NT2/D1 (cell line): ENCODE measurements at regions not wholly inside any gene's neighbourhood (a gene's known extent, or its start where the extent isn't known, plus 50 kb on each side); places are given as distances from the start of the nearest gene placed in this dataset.

Experiments used
- DNase-seq: peaks from one replicate; pipeline ENCODE4 v3.0.0-alpha.2; 2011; ENCODE audit warnings: low read depth, low spot score
- H3K27me3 ChIP-seq: 2 replicates; pipeline ENCODE4 v1.6.0; 2011; ENCODE audit warnings: mild to moderate bottlenecking; ENCODE audit not compliant: insufficient read length, insufficient read depth
- H3K36me3 ChIP-seq: 2 replicates; pipeline ENCODE4 v1.6.1; 2011; ENCODE audit warnings: mild to moderate bottlenecking, low read length, mixed read lengths; ENCODE audit not compliant: insufficient read depth, insufficient read length
- H3K4me1 ChIP-seq: 2 replicates; pipeline ENCODE4 v1.5.1; 2011; ENCODE audit not compliant: insufficient read depth, insufficient read length
- H3K4me3 ChIP-seq: 2 replicates; pipeline ENCODE4 v1.5.1; 2011; ENCODE audit warnings: low read depth; ENCODE audit not compliant: insufficient read length
- H3K9ac ChIP-seq: 2 replicates; pipeline ENCODE4 v1.6.0; 2011; ENCODE audit warnings: low read depth; ENCODE audit not compliant: insufficient read length
- H3K9me3 ChIP-seq: 2 replicates; pipeline ENCODE4 v1.5.1; 2011; ENCODE audit warnings: mild to moderate bottlenecking, low read length; ENCODE audit not compliant: insufficient read depth
- SUZ12 ChIP-seq: IDR thresholded peaks from 2 replicates; pipeline ENCODE4 v1.6.1; 2011; ENCODE audit not compliant: insufficient read length, insufficient read depth; ENCODE audit errors: extremely low read depth
- YY1 ChIP-seq: IDR thresholded peaks from 2 replicates; pipeline ENCODE4 v1.6.1; 2011; ENCODE audit not compliant: insufficient read length, insufficient read depth
- ZNF274 ChIP-seq: IDR thresholded peaks from 2 replicates; pipeline ENCODE4 v1.6.1; 2011; ENCODE audit warnings: mild to moderate bottlenecking, low read depth, low read length

DNA sequence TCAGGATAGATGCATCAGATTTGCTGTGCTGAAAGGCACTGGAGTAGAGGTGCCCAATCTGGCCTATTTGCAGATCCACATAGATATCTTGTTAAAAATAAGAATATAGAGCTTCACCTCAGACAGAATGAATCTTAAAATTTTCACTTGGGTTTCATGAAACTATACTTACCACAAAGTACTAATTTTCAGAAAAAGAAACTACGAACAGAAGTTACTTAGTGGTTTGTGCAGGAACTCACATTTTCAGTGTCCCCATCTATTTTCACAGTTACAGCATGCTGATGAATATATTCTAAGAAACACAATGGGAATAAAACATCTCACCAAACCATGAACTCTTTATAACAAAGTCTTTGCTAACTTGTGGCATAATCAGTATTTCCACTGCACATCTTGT is 449.4 kb downstream of the RERGL start:
- Histone ChIP-seq H3K4me3 (no peak overlapping the region), H3K27me3 (no peaks in the 10 kb centered on the region), H3K9me3 (no peaks in the 10 kb centered on the region), H3K9ac (no peak overlapping the region), H3K4me1 (no peaks in the 10 kb centered on the region), H3K36me3 (no peaks in the 10 kb centered on the region)
- no peak for TF ChIP-seq YY1
- TF ChIP-seq SUZ12 = no peak
- TF ChIP-seq ZNF274 = no peak
- no peak for DNase-seq

DNA sequence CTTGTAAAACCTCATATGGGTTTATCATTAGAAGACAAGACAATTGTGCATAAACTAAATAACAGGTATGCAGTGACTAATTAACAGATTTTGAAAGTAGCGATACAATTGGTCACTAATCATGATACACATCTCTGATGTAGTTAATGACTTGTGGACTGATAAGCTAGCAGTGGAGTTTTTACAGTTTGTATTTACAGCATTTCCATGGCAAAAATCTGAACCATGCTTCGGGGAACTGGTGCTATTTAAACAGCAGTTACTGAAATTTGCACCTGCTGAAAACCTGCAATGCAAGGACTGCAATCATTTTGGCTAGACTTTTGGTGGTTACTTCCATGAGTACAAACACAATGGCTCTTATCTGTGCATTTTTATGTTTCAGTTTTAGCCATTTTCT is 471.2 kb downstream of the RERGL start:
- Histone ChIP-seq H3K9ac (no peak overlapping the region), H3K36me3 (no peaks in the 10 kb centered on the region), H3K9me3 (peaks cover 16% of the 10 kb centered on the region; the same call in 1 of the 2 replicates), H3K4me1 (no peaks in the 10 kb centered on the region), H3K27me3 (no peaks in the 10 kb centered on the region), H3K4me3 (no peak overlapping the region)
- DNase-seq = no peak
- TF ChIP-seq ZNF274 = no peak

DNA sequence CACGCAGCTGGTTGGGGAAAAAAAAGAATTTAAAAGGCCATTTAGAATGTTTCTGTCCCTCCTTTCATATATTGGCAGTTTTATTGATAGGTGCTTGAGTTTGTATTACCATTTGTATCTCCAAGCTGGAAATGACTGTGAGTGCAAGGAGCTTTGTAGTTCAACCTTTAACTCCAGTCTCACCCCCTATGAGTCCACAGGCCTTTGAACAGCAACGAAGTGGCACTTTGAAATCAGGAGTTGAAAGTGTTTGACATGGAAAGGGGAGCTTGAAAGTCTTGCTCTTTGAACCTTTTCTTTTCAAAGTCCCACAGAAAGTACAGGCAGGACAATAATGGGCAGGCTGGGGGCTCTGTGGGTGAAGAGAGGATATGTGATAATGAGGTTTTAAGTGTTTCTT is 480.3 kb downstream of the RERGL start:
- DNase-seq = peak; percentile 25
- H3K9ac ChIP-seq = no peak overlapping the region
- no peak overlapping the region for H3K4me3 ChIP-seq
- TF ChIP-seq YY1 (no peak), ZNF274 (no peak), SUZ12 (no peak)
- H3K27me3 ChIP-seq = no peaks in the 10 kb centered on the region
- H3K36me3 ChIP-seq = no peaks in the 10 kb centered on the region
- no peaks in the 10 kb centered on the region for H3K4me1 ChIP-seq
- H3K9me3 ChIP-seq = no peaks in the 10 kb centered on the region

DNA sequence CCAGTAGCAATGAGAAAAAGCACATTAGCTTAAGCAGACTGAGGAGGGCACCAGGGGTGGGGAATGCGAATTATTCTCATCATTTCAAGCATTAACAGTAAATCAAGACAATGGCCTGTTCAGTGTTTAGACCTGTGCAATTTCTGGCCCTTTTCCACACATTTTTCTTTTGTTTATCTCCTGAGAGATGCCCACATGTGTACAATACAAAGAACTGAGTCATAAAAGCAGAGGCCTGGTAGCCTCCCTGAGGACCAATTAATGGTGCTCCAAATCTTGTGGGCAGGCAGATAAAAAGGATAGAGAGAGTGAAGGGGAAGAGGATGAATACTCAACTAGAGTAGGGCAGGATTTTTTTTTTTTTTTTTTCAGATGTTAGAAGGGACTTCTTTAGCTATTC is 480.8 kb downstream of the RERGL start:
- no peak for TF ChIP-seq ZNF274
- no peak for TF ChIP-seq YY1
- no peak for TF ChIP-seq SUZ12
- Histone ChIP-seq H3K27me3 (no peaks in the 10 kb centered on the region), H3K36me3 (no peaks in the 10 kb centered on the region), H3K9me3 (no peaks in the 10 kb centered on the region), H3K9ac (no peak overlapping the region), H3K4me3 (no peak overlapping the region), H3K4me1 (no peaks in the 10 kb centered on the region)
- DNase-seq = no peak

DNA sequence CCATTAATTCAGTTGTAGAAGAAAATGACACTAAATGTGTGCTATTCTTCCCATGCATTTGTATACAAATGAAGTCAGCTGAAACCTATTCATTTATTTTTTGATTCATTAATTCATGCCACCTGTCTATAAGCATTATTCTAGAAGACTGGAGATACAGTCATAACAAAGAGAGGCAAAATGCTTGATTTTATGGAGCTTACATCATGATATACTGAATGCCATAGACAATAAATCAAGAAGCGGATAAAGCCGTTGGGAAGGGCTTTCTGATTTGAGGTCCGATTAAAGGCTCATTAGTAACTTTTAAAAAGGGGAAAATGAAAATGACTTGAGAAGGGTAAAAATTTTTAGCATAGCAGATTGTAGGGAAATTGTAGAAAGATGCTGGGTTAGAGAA is 494.9 kb downstream of the RERGL start:
- no peak overlapping the region for H3K9ac ChIP-seq
- no peaks in the 10 kb centered on the region for H3K36me3 ChIP-seq
- H3K9me3 ChIP-seq = no peaks in the 10 kb centered on the region
- TF ChIP-seq ZNF274 (no peak), YY1 (no peak), SUZ12 (no peak)
- H3K4me1 ChIP-seq = no peaks in the 10 kb centered on the region
- no peak overlapping the region for H3K4me3 ChIP-seq
- H3K27me3 ChIP-seq = no peaks in the 10 kb centered on the region
- no peak for DNase-seq

DNA sequence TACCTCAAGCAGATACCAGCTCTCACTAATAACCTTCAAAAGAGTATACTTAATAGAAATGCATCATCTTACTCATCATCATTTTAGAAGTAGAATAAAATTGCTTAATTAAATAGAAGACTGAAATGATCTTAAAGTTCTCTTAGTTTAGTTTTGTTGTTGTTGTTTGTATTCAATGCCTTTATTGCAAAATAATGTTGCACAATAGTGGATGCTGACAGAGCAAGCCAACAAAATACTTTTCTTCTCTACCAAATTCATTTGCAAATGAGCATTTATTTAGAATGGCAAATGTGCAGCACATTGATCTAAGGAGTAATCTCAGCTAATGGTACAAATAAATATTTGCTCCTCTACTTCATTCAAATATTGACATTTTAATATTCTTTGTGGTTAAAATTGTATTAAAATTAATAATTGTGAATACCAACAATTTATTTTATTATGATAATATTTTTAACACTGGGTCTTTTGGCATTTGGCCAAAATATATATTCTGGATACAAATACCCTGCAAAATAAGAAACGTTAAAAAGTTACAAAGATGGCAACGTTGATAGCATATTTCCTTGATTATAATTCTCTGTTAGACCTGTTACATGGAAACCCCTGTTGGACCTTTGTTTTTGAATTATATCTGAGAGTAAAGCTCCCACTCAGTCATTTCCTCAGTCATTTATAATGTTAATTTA is 496.1 kb downstream of the RERGL start:
- H3K36me3 ChIP-seq = no peaks in the 10 kb centered on the region
- no peaks in the 10 kb centered on the region for H3K9me3 ChIP-seq
- H3K4me3 ChIP-seq = no peak overlapping the region
- H3K27me3 ChIP-seq = no peaks in the 10 kb centered on the region
- DNase-seq = no peak
- H3K9ac ChIP-seq = no peak overlapping the region
- no peaks in the 10 kb centered on the region for H3K4me1 ChIP-seq
- TF ChIP-seq SUZ12 (no peak), ZNF274 (no peak), YY1 (no peak)

DNA sequence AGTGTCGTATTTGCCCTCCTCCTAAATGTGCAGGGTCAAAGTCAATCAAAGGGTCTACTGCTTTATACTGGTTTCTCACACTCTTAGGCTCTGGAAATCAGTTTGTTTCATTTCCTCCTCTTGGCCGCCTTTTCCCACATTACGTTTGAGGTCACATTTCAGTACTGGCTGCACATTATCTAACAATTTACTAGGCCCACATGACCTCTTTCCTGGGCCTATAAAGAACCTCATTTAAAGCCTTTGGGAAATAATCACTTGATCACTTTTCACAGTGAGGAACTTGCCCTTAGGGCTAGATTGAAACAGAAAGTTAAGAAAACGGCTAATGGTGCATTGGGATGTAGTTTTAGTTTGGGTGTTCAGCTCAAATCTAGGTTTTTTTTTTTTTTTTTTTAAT is 497.5 kb downstream of the RERGL start:
- no peak for DNase-seq
- H3K27me3 ChIP-seq = no peaks in the 10 kb centered on the region
- no peaks in the 10 kb centered on the region for H3K36me3 ChIP-seq
- TF ChIP-seq YY1 = no peak
- no peak for TF ChIP-seq ZNF274
- TF ChIP-seq SUZ12 = no peak
- H3K9me3 ChIP-seq = no peaks in the 10 kb centered on the region
- no peak overlapping the region for H3K4me3 ChIP-seq
- no peaks in the 10 kb centered on the region for H3K4me1 ChIP-seq
- H3K9ac ChIP-seq = no peak overlapping the region
